Limb (tissue), 2 donors: ENCODE measurements at regions not wholly inside any gene's neighbourhood (a gene's known extent, or its start where the extent isn't known, plus 50 kb on each side); places are given as distances from the start of the nearest gene placed in this dataset.
"Not testable (repeated sequence)": the region's sequence is repeated elsewhere in the genome, so short reads cannot be mapped to it uniquely, and the experiment has no call there.

Experiments
- DNase-seq, 2 donors: peaks; one replicate each; pipeline ENCODE4 v3.0.0-alpha.2; 2016; ENCODE audit errors: extremely low spot score in 2 of 2

DNA sequence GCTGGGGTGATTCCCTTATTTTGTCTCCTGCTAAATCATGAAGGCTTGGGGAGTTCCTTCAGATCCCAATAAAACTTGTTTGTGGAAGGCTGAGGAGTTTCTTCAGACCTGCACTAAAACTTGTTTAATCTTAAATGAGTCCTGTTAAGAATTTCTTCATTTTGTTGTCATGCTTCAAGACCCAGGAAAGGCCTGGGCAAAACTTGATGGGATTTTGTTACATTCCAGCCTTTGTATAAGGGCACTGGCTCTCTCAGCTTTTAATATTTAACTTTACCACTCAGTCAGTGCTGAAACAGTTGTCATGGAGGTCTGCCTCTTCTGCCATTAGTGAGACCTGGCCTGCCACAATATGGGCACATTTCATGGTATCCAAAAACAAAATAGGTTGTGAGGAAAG, 699.0 kb downstream of the ETS1 start:
- DNase-seq, result no peak

DNA sequence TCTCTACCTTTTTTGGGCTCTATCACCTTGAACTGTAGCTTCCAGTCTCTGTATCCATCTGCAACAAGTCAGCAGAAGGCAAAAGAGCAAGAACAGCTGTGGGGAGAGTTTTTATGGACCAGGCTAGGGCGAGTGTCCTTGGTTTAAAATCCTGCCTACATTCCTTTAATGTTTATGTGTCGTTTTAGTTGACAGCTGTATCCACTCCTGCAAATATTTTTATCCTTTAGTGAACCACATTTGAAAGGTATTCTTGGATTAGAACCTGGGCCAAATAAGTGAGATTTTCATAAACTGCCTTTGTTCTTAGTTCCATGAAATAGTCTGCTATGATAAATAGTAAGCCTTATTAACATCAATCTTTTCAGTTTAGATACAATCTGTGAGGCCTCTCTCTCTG, 712.2 kb downstream of the ETS1 start:
- DNase-seq, result no peak

DNA sequence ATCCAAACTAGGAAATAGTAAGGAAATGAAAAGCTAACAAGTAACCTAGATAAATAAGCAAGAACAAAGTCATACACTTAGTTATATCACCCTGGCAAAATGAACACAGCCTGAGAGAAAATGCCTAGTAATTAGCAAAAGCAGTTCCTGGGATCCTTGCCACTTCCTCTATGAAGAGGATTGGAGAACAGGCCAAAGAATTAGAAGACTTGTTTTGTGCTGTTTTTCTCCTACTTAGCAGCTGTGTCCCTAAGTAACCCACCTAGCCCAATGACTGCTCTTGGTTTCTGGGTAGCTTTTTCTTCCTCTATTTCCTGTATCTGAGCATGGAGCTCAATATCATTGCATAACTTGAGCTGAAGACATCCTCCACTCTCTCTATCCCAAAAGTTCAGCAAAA, 713.9 kb downstream of the ETS1 start:
- DNase-seq, result no peak

DNA sequence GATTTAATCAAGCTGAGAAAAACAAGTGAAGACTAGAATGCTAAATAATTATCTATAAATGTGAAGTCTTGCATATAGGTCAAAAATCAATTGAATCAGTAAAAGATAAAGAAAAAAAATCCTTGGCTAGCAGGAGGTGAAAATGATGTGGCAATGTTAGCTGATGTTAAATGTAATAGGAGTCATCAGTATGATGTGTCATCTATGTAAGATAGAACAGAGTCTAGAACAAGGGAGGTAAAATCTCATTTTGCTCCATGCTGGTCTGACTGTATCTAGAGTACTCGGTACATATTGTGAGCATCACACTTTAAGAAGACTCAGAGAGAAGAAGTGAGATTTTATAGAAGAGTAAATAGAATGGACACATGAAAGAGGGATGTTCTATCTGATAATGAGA, 721.2 kb downstream of the ETS1 start:
- no peak for DNase-seq

DNA sequence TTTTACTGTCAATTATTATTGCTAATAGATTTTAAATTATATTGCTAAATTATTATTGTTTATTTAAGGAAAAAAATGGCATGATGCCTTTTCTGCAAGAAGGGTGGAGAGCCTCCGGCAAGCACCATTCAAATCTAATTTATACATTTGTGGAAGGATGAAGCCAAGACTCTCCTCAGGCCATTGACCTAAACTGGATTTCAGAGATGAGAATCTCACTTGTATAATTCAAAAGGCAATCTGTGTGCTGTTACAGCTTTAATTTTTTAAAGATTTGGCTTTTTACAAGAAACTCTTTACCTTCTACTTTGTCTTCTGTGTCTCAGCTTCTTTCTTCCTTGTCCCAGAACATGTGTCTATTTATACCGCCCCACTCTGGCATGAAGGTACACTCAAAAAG, 722.5 kb downstream of the ETS1 start:
- no peak for DNase-seq

DNA sequence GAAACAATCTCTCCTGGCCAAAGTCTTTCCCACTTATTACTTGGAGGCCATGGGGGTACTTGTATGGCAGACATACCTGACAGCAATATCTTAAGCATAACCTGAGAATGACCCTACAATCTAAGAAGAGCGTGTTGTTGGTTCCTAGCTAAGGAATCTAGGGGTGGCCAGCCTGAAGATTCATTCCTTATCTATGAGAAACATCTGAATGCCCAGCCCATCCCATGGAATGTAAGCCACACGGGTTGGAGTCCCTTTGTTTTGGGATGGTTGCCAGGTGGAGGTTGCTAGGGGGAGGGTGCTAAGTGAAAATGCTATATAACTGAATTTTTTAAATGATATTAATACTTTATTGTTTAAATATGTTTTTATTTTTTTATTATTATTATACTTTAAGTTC, 725.0 kb downstream of the ETS1 start:
- no peak for DNase-seq

DNA sequence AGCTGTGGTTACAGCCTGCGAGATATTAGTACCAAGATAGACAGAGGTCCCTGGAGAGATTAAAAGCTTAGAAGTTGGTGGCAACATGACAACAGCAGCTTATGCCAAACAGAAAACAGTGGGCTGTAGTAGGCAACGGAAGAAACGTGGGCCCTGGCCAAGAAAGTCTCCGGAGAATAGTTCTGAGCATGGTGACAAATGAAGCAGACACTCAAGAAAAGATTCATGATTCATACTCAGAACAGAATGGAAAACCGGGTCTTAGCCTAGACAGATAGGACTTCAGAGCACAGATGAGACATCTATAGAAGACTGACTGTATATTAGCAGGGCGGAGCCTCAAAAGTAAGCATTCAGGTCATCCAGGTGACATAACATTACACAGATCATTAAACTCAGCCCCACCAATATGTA, 727.4 kb downstream of the ETS1 start:
- DNase-seq, result no peak

DNA sequence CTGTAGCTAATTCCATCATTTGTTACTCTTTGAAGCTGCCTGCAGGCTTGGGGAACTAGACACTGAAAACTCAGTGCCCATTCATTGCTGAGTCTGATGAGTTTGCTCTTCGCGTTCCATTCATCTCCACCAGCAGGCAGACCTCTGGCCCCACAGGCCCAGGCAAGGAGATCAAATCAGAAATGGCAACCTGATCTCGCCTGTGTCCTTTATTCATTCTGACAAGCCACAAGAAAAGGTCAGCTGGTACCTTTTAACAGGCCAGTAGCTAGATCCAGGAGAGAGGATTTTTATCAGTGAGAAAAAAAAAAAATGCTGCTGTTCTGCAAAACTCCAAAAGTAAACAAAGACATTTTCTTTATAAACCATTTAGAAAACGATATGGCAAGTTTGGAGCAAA, 742.5 kb downstream of the ETS1 start:
- no peak for DNase-seq

DNA sequence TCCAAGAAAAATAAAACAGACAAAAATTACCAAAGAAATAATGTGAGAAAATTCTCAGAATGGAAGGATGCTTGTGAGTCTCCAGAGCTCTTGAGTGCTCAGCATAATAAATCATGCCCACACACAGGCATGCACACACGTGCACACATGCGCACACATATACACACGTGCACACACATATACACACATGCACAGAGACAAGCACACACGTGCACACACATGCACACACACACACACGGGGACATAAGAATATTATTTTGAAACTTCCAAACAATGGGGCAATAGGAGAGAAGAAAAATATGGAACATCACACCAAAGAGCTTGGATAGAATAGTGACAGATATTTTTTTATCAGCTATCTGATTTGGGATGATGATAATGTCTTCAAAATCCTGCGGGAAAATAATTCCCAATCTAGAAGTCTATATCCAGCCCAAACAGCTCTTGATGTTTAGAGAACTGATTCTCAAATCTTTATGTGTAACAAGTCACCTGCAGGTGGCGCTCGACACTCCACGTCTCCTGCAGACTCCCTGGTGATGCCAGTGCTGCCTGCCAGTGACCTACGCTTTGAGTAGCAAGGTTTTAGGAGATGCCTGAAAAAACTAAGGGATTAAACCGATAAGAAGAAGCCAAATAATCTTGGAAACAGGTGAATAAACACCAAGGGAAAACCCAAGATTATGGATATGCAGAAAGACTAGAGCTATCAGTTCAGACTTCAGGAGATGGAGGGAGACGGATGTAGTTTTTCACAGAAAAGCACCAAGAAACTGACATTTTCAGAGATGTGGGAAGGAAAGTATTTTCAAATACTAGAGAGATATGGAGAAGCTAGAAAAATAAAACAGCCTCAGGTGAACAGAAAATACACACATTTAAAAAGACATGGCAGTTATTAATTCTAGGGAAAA, 743.6 kb downstream of the ETS1 start:
- peak; percentile 64 to 75 for DNase-seq

DNA sequence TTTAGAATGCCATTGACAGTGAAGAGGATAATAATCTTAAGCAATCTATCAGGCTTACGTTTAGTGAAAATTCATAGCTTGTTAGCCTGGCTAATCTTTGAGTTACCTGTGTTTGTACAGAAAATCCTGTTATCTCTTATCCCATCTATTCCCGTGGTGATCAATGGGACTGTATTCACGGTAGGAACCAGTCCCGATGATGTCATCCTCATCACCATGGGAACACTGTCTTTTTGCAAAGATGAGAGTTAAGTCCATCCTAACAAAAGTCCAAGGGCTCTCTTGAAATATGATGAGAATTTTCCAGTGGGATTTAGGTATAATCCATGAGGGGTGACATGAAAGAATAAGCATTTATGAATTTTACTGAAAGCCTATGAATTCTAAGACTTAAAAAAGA, 762.2 kb downstream of the ETS1 start:
- no peak for DNase-seq

DNA sequence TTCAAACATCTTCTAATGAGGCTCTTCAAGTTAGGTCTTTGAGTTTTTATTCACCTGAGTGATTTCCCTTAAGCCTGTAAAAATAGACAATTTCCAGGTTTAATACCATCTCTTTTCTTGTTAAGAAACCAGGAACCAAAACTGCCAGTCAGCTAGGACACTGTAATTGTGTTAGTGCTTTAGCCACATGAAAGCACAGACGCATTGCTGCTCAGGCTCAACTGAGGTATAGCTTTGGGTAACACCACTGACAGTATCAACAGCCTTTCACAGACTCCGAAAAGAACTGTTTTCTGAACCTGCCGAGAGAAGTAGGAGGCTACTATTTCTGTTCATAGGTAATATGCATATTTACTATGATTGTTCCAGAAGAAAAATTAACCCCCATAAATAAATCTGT, 768.7 kb downstream of the ETS1 start:
- DNase-seq, result no peak

DNA sequence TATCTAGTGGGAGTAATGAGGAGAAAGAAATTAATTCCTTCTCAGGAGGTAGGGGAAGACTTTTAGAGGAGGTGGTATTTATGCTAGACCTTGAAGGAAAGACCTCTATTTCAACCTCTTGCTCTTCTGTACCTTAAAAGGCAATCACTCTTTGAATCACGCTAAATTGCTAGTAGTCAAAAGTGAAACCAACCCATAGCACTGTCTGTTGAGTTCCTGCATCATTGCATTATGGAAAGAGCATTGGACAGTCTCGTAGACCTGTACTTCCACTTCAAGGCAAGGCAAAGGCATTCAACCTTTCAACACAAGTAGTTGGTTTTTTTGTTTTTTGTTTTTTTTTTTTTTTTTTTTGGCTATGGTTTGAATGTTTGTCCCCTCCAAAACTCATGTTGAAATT, 770.4 kb downstream of the ETS1 start:
- no peak for DNase-seq

DNA sequence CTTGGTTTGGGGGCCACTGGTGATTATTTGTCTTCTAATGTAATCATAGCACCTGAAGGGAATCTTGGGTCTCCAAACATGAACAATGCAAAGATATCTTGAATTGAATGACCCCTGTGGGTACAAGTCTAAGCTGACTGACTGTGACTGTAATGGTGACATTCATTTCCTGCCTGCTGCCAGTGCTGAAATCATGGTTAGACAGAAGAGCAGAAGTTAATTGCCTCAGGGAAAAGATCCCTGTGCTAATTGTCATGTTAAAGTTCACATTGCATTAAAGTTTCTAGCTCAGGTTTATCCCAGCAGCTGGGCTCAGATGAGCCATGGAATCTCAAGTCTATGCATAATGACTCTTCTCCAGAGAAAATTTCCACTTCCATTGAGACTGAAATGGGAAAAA, 772.0 kb downstream of the ETS1 start:
- no peak for DNase-seq

DNA sequence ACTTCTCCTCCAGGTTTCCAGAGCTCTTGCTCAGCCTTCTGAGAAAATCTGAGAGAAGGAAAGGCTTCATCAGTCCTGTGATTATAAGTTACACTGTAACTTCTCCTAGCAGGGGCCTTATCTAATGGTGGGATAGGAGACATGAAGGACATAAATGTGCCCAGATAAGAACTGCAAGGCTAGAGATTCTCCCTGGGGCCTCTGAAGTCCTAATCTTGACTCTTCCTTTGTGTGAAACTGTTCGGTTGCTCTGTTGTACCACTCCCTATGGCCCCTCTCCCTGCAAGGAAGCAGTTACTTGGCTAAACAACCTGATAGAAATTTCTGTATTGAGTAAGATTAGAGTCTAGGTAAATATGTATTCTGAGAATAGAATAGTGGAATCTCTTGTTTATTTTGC, 780.9 kb downstream of the ETS1 start:
- no peak for DNase-seq

DNA sequence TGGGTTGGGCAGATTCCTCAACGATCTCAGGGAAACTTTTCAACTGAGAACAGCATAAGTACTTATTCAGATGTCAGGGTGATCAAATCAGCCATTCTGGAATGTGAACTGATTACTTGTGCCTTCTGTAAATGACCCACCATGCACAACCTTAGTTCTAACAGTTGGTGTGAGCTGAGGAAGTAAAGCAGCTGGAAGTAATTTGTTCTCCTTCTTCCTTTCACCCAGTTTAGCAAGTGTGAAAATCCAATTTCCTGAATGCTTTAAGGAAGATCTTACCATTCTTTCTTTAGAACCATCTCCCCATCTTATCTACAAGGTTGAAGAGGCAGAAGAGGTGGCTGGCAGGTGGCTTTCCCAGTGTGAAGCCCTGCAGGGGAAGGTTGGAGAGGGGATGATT, 781.6 kb downstream of the ETS1 start:
- no peak for DNase-seq

DNA sequence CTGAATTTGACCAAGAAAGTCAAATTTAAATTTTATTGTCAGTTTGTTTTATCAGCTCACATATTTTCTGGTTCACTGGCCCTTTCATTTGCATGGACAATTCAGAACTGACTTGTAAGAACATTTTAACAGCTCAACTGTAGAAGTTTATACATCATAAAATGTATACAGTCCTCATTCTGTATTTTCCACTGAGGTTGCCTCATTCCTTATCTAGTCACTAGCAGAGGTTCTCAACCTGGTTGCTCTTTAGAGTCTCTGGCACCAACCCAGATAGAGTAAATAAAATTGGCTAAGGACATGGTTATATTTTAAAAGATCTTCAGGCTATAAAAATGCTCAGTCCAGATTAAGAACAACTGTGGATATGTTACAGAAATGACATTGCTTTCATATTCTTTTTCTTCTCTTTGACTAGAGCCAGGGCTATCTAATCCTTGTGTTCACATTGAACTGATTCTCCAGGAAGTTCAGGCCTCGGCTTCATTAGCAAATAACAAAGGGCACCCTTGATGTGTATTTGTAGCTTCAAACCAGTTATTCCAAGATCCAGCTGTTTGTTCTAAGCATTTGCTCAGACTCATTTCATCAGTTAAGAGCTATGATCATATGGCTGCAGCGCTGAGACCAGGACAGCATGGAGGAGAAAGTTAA, 782.5 kb downstream of the ETS1 start:
- no peak for DNase-seq

DNA sequence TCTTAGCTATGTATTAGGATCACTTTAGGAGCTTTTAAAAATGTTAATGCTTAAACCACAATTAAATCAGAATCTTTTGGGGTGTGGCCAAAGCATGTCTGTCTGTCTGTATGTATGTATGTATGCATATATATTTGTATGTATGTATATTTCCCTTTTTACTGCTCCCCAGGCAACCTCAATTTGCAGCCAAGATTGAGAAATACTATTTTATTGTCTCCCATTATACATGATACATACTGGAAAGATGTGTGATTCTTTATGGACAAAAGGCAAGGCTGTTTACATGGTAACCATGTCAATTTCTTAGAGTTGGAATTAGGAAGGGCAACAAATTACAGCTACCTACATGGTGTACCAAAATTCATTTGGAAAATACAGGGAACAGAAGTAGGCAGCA, 783.6 kb downstream of the ETS1 start:
- DNase-seq, result no peak

DNA sequence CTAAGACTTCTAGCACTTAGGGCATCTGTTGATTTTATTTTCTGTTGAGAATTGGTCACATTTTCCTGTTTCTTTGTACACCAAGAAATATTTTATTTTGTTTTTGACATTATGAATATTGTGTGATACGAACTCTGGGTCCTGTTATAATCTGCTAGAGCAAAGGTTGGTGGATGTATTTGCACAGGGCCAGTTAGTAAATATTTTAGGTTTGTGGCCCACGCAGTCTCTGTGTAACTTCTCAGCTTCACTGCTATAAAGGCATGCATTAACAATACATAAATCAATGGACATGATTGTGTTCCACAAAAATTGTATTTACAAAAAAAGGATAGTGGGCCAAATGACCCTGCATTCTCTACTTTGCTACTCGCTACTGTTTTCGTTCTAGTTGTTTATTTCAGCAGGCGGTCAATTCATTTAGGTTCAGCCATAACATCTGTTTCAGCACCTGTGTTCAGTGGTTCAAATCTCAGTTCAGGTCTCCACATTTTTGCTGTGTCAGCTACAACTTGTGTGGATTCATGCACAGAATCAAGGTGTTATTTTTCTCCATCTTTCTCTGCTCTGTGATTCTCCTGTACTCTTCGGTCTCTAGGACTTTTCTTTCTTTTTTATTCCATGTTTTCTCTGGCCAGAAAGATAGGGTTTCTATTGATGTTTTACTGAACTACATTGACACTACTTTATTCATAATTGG, 786.2 kb downstream of the ETS1 start:
- DNase-seq, result no peak

DNA sequence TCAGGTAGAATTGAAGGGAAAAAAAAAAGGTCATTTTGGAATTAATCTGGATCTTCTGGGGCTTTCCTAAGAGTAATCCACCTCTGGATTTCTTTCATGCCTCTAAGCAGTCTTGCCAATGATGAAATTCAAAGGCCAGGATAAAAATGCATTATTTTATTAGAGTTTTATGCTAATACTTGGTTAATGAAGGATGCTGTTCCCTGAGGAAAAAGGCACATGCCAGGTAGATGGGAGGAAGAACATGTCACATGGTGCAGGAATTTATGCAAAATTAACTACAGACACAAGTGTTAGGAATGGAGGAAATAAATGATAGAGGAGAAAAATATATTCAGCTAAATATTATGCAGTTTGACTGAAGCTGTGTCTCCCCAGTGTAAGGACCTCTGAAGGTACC, 792.0 kb downstream of the ETS1 start:
- DNase-seq, result no peak

DNA sequence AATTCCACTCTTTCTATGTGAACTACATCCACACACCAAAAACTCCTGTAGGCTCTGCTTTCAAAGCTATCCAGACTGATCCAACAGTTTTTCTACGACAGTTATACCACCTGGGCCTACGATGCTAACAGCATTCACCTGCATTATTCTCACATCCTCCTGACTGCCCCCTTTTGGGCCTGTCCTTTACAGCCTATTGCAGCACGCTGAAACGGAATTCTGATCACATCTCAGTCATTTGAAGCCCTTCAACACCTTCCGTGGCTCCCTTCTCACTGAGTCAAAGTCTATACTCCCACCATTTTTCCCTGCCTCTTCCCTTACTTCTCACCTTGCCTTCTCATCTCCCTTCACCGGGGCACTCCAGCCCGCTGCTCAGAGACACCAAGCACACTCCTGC, 791.3 kb upstream of the KIRREL3 start:
- DNase-seq, result no peak

DNA sequence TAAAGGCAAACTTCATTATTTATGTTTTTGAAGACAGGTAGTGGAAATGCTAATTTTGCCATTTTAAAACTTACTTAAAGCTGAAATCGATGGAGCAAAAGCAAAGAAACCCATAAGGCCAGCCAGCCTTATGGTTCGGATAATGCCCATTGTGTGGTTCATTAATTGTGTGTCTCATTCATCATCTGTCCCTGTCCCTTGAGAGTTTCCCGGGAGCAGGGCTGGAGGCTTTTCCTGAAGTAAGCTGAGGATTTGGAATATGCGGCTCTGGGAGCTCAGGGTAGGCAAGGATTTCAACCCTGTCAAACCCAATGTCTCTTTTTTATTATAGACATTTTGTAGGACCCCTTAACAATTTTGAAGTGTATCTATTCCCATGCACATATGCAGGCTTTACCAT, 790.0 kb upstream of the KIRREL3 start:
- DNase-seq, result no peak

DNA sequence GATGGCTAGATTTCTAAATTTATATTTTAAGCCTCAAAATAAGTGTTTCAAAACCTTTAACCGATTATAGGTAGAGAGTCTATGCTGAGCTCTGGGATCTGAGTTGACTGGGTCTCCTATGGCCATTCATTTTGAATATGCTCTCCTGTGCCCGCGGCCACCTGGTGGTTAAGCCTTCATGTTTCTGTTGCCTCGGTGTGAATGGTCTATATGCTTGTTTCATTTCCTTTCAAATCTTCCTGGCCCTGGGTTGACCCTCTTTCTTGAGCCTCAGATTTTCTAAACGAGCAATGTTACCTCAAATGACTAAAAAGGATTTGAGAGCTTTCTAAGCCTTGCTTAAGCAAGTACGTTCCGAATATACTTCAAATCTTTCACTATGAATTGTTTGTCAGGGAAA, 789.4 kb upstream of the KIRREL3 start:
- DNase-seq, result no peak

DNA sequence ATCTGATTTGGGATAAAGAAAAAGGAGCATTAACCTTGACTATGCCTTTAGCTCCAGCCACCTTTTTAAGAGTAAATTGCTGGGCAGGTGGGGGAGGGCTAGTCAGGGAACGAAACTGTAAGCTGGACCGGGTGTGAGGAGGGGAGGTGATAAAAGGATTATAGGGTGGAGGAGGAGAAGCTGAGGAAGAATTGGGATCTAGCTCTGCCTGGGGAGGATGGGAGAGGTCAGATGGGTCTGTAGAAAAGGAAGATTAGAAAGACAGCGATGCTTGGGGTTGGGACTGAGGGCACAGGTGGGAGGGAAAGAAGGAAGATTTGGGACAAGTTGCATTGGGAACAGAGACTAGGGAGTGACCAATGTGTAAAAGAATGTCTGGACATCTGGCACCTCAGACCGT, 772.4 kb upstream of the KIRREL3 start:
- DNase-seq, result not testable (repeated sequence)
